HepG2 (cell line): ENCODE measurements at regions not wholly inside any gene's neighbourhood (a gene's known extent, or its start where the extent isn't known, plus 50 kb on each side); places are given as distances from the start of the nearest gene placed in this dataset.

ENCODE experiments used
- CREM ChIP-seq, 2 experiments: sonication (generic) in 1 of 2; formaldehyde crosslinking in 1 of 2; IDR thresholded peaks; 2 replicates each; pipeline versions ENCODE4 v1.4.0 to v1.6.1; 2016 to 2020; ENCODE audit warnings: antibody characterized with exemption in 1 of 2, mild to moderate bottlenecking in 1 of 2, missing genetic modification reagents in 1 of 2
- FOXK1 ChIP-seq: sonication (generic); formaldehyde crosslinking; IDR thresholded peaks from 2 replicates; pipeline ENCODE4 v1.4.0; 2020; ENCODE audit warnings: low read depth, missing genetic modification reagents, borderline replicate concordance
- TF ChIP-seq, protein P1 (sequence below): sonication (generic); formaldehyde crosslinking; IDR thresholded peaks from 2 replicates; pipeline ENCODE4 v1.4.0; 2020; ENCODE audit warnings: missing genetic modification reagents

DNA sequence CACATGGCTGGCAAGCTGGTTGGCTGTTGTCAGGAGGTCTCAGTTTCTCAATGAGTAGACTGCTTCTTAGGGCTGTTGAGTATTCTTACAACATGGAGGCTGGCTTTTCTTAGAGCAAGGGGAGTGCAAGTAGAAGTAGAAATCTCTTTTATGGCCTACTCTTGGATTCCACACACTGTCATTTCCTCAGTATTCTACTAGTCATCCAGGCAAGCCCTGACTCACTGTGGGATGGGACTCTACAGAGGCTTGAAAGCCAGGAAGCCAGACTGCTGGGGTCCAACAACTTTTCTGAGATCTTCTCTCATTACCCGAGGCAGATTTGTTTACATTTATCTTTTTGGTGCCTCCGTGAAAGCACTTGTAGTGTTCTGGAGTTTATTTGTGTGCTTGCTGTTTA is 196.2 kb upstream of the APP start:
- TF ChIP-seq CREM (IDR thresholded peaks at IDR 0.05) (no peak), CREM (CRISPR knock-in tag; IDR thresholded peaks at IDR 0.05) (no peak), FOXK1 (no peak)
- TF ChIP-seq, protein P1, sequence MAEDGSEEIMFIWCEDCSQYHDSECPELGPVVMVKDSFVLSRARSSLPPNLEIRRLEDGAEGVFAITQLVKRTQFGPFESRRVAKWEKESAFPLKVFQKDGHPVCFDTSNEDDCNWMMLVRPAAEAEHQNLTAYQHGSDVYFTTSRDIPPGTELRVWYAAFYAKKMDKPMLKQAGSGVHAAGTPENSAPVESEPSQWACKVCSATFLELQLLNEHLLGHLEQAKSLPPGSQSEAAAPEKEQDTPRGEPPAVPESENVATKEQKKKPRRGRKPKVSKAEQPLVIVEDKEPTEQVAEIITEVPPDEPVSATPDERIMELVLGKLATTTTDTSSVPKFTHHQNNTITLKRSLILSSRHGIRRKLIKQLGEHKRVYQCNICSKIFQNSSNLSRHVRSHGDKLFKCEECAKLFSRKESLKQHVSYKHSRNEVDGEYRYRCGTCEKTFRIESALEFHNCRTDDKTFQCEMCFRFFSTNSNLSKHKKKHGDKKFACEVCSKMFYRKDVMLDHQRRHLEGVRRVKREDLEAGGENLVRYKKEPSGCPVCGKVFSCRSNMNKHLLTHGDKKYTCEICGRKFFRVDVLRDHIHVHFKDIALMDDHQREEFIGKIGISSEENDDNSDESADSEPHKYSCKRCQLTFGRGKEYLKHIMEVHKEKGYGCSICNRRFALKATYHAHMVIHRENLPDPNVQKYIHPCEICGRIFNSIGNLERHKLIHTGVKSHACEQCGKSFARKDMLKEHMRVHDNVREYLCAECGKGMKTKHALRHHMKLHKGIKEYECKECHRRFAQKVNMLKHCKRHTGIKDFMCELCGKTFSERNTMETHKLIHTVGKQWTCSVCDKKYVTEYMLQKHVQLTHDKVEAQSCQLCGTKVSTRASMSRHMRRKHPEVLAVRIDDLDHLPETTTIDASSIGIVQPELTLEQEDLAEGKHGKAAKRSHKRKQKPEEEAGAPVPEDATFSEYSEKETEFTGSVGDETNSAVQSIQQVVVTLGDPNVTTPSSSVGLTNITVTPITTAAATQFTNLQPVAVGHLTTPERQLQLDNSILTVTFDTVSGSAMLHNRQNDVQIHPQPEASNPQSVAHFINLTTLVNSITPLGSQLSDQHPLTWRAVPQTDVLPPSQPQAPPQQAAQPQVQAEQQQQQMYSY (CRISPR knock-in tag) = no peak
